ENCODE measurements at regions not wholly inside any gene's neighbourhood (a gene's known extent, or its start where the extent isn't known, plus 50 kb on each side); places are given as distances from the start of the nearest gene placed in this dataset.

DNA sequence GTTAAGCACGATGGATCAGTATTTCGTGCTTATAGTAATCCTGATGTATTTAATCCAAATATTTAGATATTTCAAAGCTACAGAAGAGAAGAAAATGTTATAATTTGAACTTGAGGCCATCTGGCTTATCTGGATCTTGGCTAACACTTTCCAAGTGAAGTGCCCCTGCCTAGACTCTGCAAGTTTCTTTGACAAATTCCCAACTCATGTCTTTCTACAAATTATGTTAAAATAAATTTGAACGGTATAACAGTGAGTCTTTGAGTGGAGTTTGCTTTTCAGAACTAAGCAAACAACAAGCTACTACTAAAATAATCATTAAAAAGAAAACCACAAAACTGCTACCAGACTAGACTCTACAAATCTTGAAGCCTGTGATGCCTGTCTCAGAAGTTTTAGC, 374.4 kb upstream of the PRICKLE1 start:
- DNase-seq (ENCODE audit: low read depth, low spot score), result no peak

DNA sequence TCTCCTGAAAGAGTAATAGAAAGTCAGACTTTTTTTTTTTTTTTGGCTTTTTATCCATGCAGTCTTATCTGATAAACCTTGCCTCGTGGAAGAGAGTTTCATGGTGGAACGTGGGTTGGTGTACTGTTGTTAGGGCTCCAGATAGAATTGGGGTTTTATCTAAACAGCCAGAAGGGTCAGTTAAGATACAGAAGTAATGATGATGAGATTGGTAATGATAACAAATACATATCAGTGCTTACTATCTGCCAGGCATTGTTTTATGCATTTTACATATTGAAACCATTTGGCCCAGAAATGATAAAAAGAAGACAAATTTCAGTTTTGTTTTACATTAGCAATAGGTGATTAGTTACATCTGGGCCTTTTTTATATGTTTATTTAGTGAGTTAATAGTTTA, 372.8 kb upstream of the PRICKLE1 start:
- DNase-seq (ENCODE audit: low read depth, low spot score), result no peak

DNA sequence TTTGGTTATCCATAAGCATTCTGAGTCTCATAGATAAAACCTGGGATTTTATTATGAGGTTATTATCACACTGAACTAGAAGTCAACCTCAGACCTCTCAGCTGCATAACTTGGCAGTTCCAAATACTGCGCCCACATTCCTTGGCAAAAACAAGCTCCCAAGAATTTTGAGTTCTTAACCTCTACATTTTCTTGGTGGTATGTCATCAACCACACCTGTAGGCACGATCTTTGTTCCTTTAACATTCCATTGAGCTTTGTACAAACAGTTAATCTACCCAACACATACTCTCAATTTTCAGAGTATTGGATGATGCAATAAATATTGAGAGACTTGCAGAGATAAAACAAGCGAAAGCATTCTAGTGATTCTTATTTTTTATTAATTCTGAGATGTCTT, 371.8 kb upstream of the PRICKLE1 start:
- no peak for DNase-seq (ENCODE audit: low read depth, low spot score)

DNA sequence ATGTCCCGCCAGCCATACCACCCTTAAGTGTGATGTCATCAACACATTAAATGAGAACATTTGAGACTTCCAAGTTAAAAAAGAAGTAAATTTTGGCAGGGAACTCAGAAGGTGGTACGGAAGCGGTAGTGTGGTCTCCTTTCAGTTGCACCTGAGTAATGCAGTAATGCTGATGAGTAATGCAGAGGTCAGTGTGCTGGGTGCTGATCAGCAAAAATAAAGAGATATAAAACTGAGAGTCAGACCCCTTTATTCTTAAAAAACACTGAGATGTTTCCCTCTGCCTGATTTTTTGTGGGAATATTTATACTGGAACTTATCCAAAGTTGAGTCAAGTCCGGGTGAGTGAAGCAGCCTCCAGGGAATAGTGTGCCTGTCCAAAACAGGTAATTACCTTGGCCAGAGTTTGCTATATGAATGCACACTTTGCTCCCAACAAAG, 370.6 kb upstream of the PRICKLE1 start:
- no peak for DNase-seq (ENCODE audit: low read depth, low spot score)

DNA sequence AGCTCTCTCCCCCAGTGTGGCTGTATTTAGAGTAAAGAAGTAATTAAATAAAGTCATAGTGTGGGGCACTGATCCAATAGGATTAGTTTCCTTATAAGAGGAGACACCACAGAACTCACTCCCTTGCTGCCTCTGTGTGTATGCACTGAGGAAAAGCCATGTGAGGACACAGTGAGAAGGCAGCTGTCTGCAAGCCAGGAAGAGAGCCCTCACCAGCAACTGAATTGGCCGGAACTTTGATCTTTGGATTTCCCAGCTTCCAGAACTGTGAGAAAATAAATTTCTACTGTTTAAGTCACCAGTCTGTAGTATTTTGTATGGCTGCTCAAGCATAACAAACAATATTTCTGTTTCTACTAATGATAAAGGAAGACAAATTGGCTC, 368.7 kb upstream of the PRICKLE1 start:
- DNase-seq (ENCODE audit: low read depth, low spot score), result no peak

DNA sequence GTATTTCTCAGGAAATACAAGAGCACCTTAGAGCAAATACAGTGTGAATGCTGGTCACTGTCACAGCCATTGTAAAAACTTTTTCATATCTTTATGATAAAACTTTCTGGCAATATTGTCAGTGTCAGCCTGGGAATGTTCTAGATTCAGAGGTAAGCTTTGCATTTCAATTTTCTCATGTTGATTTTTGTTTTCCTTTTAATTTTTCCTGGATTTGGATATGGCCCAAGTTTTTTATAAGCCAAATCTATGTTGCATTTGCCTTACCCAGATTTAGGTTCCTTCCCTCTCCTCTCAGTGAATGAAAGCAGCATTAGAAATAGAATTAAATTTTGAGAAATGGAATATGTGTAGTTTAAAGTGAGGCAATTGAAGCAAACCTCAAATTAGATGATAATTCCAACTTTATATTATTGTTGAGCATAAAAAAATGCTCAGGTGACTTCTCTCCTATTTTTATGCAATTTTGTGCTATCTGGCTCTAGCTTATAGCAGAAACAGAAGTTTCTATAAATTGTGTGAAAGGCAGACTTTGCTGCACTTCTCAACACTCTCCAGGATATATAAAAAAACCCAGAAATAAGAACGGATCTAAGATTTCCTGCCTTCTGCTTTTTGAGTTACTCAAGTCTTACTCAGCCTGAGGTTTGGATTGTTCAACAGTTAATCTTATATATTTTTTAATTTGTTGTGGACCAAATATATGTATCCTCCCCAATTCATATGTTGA, 368.2 kb upstream of the PRICKLE1 start:
- DNase-seq (ENCODE audit: low read depth, low spot score), result no peak

DNA sequence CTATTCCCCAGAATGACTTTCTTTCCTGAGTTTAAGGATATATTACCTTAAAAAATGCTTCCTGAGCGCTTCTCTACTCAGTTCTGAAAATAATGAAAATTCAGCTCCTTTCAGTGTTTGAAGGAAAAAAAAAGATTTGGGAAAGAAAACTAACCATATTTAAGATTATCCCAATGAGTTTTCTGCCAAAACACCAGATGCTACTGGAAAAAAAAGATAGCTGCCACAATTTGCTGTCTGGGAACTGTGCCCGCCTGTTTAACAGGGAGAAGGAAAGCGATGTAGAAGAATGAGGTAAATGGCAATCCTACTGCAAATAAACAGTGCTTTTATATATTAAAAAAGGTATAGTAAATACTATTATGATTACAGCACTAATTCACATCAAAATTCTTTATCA, 367.6 kb upstream of the PRICKLE1 start:
- DNase-seq (ENCODE audit: low read depth, low spot score), result no peak

DNA sequence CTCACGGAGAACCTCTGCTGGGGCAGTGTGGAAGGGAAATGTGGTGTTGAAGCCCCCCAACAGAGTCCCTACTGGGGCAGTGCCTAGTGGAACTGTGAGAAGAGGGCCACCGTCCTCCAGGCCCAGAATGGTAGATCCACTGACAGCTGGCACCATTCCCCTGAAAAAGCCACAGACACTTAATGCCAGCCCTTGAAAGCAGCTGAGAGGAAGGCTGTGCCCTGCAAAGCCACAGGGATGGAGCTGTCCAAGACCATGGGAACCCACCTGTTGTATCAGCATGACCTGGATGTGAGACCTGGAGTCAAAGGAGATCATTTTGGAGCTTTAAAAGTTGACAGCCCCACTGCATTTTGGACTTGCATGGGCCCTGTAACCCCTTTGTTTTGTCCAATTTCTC, 363.5 kb upstream of the PRICKLE1 start:
- DNase-seq (ENCODE audit: low read depth, low spot score), result no peak

DNA sequence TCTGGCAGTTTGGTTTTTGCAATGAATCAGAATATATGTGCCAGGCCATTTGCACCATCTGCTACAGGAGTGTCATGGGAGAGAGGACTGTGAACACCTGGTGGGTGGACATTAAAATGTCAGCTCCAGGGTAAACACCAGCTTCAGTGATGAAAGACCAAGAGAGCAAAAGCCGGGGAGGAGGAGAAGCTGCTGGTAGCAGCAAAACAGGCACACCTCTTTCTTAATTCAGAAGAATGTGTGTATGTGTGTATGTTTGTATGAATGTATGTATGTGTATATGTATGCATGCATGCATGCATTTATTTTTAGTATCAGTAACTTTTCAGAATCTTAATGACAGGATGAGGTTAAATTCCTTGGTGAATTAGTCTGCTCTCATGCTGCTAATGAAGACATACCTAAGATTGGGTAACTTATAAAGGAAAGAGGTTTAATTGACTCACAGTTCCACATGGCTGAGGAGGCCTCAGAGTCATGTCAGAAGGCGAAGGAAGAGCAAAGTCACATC, 357.4 kb upstream of the PRICKLE1 start:
- DNase-seq (ENCODE audit: low read depth, low spot score), result no peak

DNA sequence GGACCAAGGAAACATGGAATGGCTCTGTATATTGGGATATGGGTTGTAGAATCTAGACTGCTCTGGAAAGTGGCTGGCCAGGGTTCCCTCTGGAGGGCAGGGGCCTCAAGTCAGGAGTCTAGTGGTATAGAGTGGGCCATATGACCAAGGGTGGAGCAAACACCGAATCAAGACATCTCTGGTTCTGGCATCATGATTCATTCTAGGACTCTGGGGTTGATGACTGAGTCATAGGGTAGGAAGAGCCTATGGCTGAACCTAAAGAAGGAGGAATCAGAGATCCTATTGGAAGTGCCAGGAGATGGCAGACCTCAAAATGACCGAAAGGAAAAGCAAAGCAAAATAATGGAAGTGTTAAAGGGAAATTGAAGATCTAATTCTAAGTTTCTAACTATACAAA, 356.4 kb upstream of the PRICKLE1 start:
- DNase-seq (ENCODE audit: low read depth, low spot score), result no peak

DNA sequence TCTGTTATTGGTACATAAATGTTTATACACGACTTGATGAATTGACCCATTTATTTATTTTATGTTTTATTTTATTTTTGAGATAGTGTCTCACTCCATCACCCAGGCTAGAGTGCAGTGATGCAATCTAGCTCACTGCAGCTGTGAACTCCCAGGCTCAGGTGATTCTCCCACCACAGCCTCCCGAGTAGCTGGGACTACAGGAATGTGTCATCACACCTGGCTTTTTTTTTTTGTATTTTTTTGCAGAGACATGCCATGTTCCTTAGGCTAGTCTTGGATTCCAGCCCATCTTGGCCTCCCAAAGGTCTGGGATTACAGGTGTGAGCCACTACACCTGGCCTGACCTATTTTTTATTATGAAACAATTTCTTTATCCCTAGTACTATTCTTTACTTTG, 355.0 kb upstream of the PRICKLE1 start:
- DNase-seq (ENCODE audit: low read depth, low spot score), result no peak

DNA sequence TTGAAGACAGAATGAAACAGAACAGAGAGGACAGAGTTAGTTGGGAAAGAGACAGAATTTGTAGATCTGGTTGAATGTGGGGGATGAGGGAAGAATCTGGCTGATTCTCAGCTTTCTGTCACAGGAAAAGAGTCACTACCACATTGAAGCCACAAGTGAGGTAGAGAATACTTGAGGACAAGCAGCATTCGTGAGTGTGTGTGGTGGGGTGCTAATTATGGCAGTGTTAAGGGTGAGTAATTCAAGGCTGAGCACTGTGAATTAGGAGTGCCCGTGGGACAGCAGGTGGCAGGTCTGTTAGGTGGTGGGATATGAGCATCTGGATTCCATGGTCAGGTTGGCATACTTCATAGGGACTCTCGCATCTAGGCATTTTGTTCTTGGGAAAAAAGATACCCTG, 347.4 kb upstream of the PRICKLE1 start:
- DNase-seq (ENCODE audit: low read depth, low spot score), result no peak

DNA sequence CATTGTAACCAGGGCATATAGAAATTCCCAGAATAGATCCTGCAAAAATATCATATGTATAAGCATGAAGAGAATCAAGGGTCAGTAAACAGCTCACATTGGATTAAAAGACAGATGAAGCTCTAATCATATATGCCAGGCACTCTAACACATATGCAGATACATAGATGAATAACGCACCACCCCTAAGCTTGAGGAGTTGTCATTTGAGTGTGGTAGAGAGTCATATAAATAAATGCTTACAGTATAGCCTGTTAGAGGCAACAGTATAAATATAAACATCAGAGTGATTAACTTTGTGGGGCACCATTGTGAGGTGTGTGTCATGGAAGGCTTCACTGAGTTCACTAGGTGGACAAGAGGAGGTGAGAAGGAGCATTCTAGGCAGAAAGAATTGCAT, 346.7 kb upstream of the PRICKLE1 start:
- DNase-seq (ENCODE audit: low read depth, low spot score), result no peak

DNA sequence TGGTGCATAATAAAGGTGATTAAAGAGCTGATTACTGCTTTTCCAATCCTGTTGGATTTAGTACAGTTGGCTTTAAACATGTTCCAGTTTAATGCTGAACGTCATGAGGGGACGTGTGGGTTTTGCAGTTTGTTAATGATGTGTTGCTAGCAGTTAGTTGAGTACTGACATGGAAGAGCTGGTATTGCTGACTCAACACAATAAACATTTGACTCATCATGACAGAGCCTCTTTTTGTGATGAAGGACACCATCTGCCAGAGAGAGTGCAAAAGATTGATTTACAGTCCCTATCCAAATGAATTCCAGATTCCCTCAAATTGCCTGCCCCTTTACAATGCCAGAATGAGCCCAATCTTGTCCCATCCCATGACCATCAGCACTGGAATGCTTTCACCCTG, 346.2 kb upstream of the PRICKLE1 start:
- DNase-seq (ENCODE audit: low read depth, low spot score), result no peak

DNA sequence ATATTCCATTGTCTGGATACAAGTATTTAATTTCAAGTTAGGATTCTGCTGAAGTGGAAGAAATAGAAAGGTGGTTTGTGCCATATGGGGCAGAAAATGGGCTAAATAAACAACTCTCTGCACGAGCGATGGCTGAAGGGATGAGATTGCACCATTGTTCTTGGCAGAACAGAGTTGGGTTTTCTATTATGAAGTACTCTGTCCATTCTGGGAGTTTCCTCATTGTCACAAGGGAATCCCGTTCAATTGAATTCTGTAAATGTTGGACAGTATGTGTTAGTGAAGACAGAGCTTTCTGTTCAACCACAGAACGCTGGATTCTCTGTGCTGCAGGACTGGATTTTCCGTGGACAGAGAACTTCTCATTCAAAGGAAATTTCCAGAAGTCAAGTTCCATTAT, 345.5 kb upstream of the PRICKLE1 start:
- DNase-seq (ENCODE audit: low read depth, low spot score), result no peak

DNA sequence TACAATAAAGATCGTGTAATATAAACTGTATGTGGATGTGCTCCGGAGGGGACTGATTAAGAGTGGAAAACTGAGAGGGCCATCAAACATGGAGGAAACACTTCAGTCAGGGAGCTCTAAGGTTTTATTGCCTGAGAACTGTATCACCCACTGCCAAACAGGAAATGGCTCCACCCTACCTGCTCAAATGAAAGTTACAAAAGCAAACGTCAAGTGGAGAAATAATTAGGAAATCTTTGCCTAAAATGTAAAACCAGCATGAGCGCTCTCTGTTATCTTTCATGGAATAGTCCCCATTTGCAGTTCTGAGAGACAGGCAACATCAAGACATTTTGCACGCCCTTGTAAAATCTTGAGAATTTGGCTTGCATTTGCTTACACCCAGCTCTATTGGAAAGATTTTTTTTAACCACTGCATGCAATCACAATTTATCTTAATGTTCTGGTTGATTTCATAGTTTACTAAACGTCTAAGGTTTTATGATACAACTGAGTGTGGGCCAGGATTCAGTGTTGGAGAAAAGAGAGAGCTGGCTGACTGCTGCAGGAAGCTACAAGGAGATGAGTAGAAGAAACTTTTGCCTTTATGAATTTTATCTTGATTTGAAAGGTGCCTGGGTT, 344.0 kb upstream of the PRICKLE1 start:
- no peak for DNase-seq (ENCODE audit: low read depth, low spot score)

DNA sequence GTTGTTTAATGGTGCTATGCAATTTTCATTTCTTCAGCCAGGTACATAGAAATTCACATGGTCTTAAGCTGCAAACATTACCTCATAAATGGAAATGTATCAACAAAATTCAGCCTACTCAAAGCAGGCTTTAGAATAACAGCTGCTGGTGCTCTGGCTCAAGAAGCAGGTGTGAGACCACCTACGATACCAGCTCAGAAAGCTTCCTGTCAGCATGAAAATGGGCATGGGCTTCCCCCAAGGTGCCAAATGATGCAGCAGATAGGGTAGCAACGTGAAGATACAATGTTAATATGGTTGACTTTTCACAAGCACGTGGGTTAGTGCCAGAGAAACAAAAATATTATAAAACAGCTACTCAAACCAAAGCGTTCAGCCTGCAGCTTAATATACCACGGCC, 343.4 kb upstream of the PRICKLE1 start:
- DNase-seq (ENCODE audit: low read depth, low spot score), result no peak

DNA sequence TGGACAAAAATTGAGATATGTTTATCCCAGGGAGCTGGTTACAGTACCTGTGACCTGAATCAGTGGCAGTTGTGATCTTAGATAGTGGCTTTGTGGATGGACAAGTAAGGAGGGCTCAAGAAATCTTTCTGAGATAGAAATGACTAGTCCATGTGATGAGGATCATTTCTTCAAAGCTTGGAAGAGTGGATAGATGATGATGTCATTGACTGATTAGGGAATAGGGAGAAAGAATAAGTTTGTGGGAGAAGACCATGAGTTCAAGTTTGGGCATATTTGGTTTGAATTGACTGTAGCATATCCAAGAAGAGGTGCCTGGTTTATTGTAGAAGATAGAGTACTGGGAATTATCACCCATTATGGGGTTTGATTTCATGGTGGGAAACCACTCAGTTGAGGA, 336.7 kb upstream of the PRICKLE1 start:
- DNase-seq (ENCODE audit: low read depth, low spot score), result no peak

DNA sequence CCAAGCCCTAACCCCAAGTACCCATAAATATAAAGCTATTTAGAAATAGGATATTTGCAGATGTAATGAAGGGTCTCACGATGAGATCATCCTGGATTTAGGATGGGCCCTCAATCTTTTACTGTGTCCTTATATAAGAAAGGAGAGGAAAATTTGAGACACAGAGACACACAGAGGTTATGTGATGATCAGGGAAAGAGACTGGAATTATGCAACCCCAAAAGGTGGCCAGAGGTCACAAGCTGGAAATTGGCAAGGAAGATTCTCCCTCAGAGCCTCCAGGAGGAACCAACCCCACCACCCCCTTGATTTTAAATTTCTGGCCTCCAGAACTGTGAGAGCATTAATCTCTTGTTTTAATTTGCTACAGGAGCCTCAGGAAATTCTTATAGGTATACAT, 334.9 kb upstream of the PRICKLE1 start:
- DNase-seq (ENCODE audit: low read depth, low spot score), result no peak

DNA sequence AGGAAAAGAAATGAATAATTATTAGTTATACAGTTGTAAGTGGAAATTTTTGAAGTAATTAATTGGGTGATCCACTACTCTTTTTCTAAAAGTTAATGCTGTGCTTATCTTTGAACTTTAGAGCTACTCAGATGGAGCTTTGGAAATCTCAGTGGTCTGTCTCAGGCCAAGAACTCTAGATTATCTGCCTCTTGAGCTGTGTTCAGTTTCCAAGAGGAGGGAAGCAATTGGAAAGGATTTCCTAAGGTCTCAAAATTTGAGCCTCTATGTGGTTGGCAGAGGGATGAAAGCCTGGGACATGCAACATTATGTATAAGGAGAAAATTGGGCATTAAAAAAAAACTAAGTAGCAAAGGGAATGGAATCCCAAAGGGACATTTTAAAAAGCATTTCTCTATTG, 334.0 kb upstream of the PRICKLE1 start:
- DNase-seq (ENCODE audit: low read depth, low spot score), result no peak

DNA sequence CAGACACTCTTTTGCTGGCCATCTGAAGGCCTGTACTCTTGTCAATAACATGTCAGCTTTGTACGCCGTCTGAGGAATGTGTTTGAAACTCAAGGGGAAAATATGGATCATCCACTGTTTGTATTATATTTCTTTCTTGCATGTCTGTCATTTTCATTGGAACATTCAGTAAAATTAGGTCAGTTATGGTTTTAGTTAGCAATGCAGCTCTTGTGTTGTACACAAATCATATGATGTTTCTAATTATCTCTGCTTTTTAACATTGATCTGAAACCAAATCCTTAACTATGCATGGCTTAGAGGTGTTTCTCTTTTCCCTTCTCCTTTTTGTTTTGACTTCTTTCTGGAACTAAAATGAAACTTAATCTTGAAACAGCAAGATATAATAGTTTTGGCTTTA, 333.6 kb upstream of the PRICKLE1 start:
- no peak for DNase-seq (ENCODE audit: low read depth, low spot score)

DNA sequence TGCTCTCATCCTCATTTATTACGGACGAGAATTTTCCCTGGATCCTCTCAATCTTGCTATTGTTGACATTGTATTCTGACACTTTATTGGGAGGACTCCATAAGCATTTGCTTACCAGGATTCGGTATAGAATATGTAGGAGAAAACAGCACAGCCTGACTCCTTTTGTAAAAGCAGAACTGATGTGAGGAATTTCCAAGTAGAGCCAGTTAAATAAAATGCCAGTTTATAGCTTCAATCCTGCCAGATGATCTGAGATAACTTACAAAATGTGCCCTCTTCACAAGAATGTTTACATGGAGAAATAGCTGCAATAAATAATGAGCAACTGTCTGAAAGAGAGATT, 332.9 kb upstream of the PRICKLE1 start:
- DNase-seq (ENCODE audit: low read depth, low spot score), result no peak

DNA sequence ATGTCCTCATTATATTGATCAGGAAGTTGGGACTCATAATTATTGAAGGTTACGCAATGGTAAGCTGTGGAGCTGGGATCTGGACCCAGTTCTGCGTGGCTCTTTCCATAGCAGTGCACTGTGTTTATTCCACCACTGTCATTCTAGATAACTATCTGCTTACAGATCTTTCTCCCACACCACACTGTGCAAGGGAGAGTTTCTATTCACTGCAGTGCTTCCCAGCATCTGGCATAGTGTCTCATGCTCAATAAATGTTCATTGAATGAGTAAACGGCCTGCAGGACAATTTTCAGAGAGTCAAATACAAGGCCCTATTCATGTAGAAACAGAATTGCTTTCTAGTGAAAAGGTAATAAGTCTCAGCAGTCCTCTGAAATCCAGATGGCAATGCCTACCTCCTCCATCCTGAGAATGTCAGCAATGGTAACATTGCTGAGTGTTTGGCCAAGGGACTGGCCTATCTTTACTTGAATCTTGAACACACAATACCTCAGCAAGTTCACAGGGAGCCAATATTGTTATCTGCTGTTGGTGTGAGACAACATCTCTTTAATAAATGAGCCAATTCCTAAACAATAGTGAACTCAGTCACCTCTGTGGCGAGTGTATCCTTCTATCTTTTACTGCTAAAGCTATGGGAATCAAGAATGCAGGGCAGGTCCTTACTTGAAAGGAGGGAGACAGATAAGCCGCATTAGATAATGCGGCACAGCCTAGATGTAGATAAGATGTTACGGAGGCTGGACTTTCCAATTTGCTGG, 332.4 kb upstream of the PRICKLE1 start:
- no peak for DNase-seq (ENCODE audit: low read depth, low spot score)

All from brain pericyte (primary cell).